ENCODE measurements at regions not wholly inside any gene's neighbourhood (a gene's known extent, or its start where the extent isn't known, plus 50 kb on each side); places are given as distances from the start of the nearest gene placed in this dataset.
A peak's percentile ranks its signal among the peaks of the same experiment; 100 is the strongest.

GRCh38 chr17:6908807-6909206 lies 77.3 kb upstream of the TEKT1 start:
- H3K27ac ChIP-seq (ENCODE audit: low read depth, low read length) = no peak overlapping the region
- H2AK5ac ChIP-seq (ENCODE audit: low read depth, low read length) = no peak overlapping the region; the same call in 1 of the 2 replicates
- no peaks in the 10 kb centered on the region; a peak in 2 of 7 replicates for H3K27me3 ChIP-seq (replicated peaks in 1 of 4; ENCODE audit: control insufficient read depth in 3 of 4, extremely low read depth in 1 of 4, insufficient read depth in 3 of 4, low read length in 3 of 4)
- H3K4ac ChIP-seq (replicated peaks; ENCODE audit: insufficient read length, low read depth, low read length) = no peak overlapping the region
- no peak overlapping the region for H4K5ac ChIP-seq (ENCODE audit: insufficient read length, low read depth, low read length)
- no peak overlapping the region for H3K14ac ChIP-seq (ENCODE audit: insufficient read length)
- no peaks in the 10 kb centered on the region for H3K36me3 ChIP-seq (ENCODE audit: control insufficient read depth in 2 of 4, insufficient read depth in 4 of 4, low read length in 3 of 4)
- H2BK12ac ChIP-seq (ENCODE audit: low read depth, low read length) = no peak overlapping the region
- no peak overlapping the region for H3K18ac ChIP-seq (ENCODE audit: extremely low read depth, low read length)
- H3K4me2 ChIP-seq (ENCODE audit: insufficient read depth in 1 of 2, low read depth in 2 of 2, low read length in 2 of 2) = no peak overlapping the region
- no peak overlapping the region for H3K56ac ChIP-seq (replicated peaks; ENCODE audit: insufficient read length, low read depth, low read length)
- H4K8ac ChIP-seq (ENCODE audit: extremely low read depth, insufficient read depth, low read length) = no peak overlapping the region
- FAIRE-seq (no peak), DNase-seq (ENCODE audit: low read depth in 1 of 2, low spot score in 2 of 2) (no peak)
- no peaks in the 10 kb centered on the region for H4K20me1 ChIP-seq (replicated peaks in 1 of 2; ENCODE audit: control insufficient read depth in 1 of 2, insufficient read depth in 2 of 2, low read length in 2 of 2)
- H2BK120ac ChIP-seq (replicated peaks; ENCODE audit: low read depth, low read length) = no peak overlapping the region
- no peaks in the 10 kb centered on the region for H3K79me2 ChIP-seq (ENCODE audit: control insufficient read depth in 1 of 2, insufficient read depth in 2 of 2, low read length in 2 of 2)
- no peaks in the 10 kb centered on the region for H3K23me2 ChIP-seq (ENCODE audit: low read depth, low read length)
- H2BK20ac ChIP-seq (ENCODE audit: low read length) = no peak overlapping the region
- H3K23ac ChIP-seq (ENCODE audit: insufficient read length) = peak overlapping the region; percentile 99
- peaks cover 3 to 6% of the 10 kb centered on the region in 2 experiments; a peak in 2 of 4 replicates for H3K9me3 ChIP-seq (ENCODE audit: insufficient read depth in 2 of 2, low read depth in 1 of 2, low read length in 1 of 2)
- H2AFZ ChIP-seq (ENCODE audit: low read length) = no peak overlapping the region
- ChIA-PET CTCF (ENCODE audit: partially characterized antibody) (interaction anchor here (0.9 to 3.1 kb wide), 5 partner anchors 9 to 113 kb away, joined by 3 to 16 read pairs (median 6); no protein-coding TSS in a partner anchor), POLR2A (ENCODE audit: partially characterized antibody) (no interaction called here)
- H3K4me1 ChIP-seq (replicated peaks in 1 of 4; ENCODE audit: control insufficient read depth in 3 of 4, insufficient read depth in 4 of 4, low read length in 3 of 4) = no peaks in the 10 kb centered on the region
- H3K4me3 ChIP-seq (ENCODE audit: extremely low read depth in 1 of 4, insufficient read depth in 2 of 4, low read depth in 3 of 4, low read length in 4 of 4) = no peak overlapping the region
- no peak overlapping the region for H2BK15ac ChIP-seq (ENCODE audit: low read length)
- no peak overlapping the region for H2BK5ac ChIP-seq (ENCODE audit: low read depth, low read length)
- no peaks in the 10 kb centered on the region for H3K79me1 ChIP-seq (ENCODE audit: low read depth, low read length)
- no peak overlapping the region for H3K9ac ChIP-seq (replicated peaks in 1 of 4; ENCODE audit: extremely low read depth in 1 of 4, low read depth in 3 of 4, low read length in 3 of 4)
- H4K91ac ChIP-seq (replicated peaks; ENCODE audit: insufficient read length, low read length) = no peak overlapping the region
- WGBS, 2 experiments (ENCODE audit: extremely low coverage in 1 of 2, insufficient coverage in 1 of 2, insufficient read length in 1 of 2, insufficient replicate concordance in 2 of 2, low coverage in 1 of 2, low lambda C conversion rate in 2 of 2, missing lambda C conversion rate in 1 of 2) = 85% methylated on average over 5 of the region's 5 CpGs; no CpG with 5 or more reads in 1 of the 2 experiments
- no peak for TF ChIP-seq CTCF (IDR thresholded peaks at IDR 0.05; ENCODE audit: control extremely low read depth in 1 of 3, insufficient read depth in 1 of 3, low read depth in 1 of 3, low read length in 3 of 3)
- TF ChIP-seq FOSL1 (IDR thresholded peaks at IDR 0.05; ENCODE audit: insufficient read depth, low read depth, low read length) = no peak
- TF ChIP-seq CBX8 (IDR thresholded peaks at IDR 0.05; ENCODE audit: borderline replicate concordance, low read depth, low read length) = no peak
- no peak for TF ChIP-seq YY1 (IDR thresholded peaks at IDR 0.05; ENCODE audit: low read depth, low read length)
- no peak for TF ChIP-seq CHD2 (IDR thresholded peaks at IDR 0.05; ENCODE audit: low read length)
- no peak for TF ChIP-seq JUN (IDR thresholded peaks at IDR 0.05; ENCODE audit: low read depth, low read length)
